CD4-positive, alpha-beta T cell (primary cell): ENCODE measurements at regions not wholly inside any gene's neighbourhood (a gene's known extent, or its start where the extent isn't known, plus 50 kb on each side); places are given as distances from the start of the nearest gene placed in this dataset.
"Not testable (repeated sequence)": the region's sequence is repeated elsewhere in the genome, so short reads cannot be mapped to it uniquely, and the experiment has no call there.

Experiments used
- ATAC-seq: fragments of 200-7000 bp; cut with Tn5 transposase; one replicate; pipeline ENCODE4 v1.10.0; 2022; ENCODE audit warnings: mild to moderate bottlenecking; ENCODE audit not compliant: poor library complexity
- CTCF ChIA-PET: fragments of 350-600 bp; sonication (Branson Sonifier 250); formaldehyde crosslinking; loops from one replicate; lab custom pipeline; 2021; ENCODE audit warnings: antibody characterized with exemption, inconsistent platforms; lab: Charles Lee
- POLR2A ChIA-PET: fragments of 350-600 bp; sonication (Branson Sonifier 250); formaldehyde crosslinking; loops from one replicate; lab custom pipeline; 2021; ENCODE audit warnings: antibody characterized with exemption, inconsistent platforms; lab: Charles Lee
- DNase-seq, 14 experiments: peaks; one replicate each; pipeline ENCODE4 v3.0.0-alpha.2; 2013 to 2020; ENCODE audit warnings: mixed read lengths in 2 of 14
- H3K27ac ChIP-seq, 2 donors: one replicate each; pipeline versions ENCODE4 v1.5.1 to v1.7.0; 2013; ENCODE audit warnings: low read length in 2 of 2, low read depth in 1 of 2, mild to moderate bottlenecking in 1 of 2
- H3K27me3 ChIP-seq, 2 experiments: 1 replicate in 1 of 2; 2 replicates in 1 of 2; pipeline versions ENCODE4 v1.6.1 to v1.7.0; 2013; ENCODE audit warnings: low read length in 2 of 2, control low read depth in 1 of 2, mild to moderate bottlenecking in 1 of 2, moderate library complexity in 1 of 2; ENCODE audit not compliant: insufficient read depth in 2 of 2, control insufficient read depth in 1 of 2
- H3K36me3 ChIP-seq: one replicate; pipeline ENCODE4 v1.6.1; 2013; ENCODE audit warnings: low read length, control low read depth; ENCODE audit not compliant: insufficient read depth
- H3K4me1 ChIP-seq: one replicate; pipeline ENCODE4 v1.6.1; 2013; ENCODE audit warnings: low read length, control low read depth; ENCODE audit not compliant: insufficient read depth
- H3K4me3 ChIP-seq: one replicate; pipeline ENCODE4 v1.5.1; 2013; ENCODE audit warnings: mild to moderate bottlenecking, low read length, moderate library complexity
- H3K9me3 ChIP-seq, 2 experiments: 1 replicate in 1 of 2; 2 replicates in 1 of 2; pipeline versions ENCODE4 v1.6.1 to v1.7.0; 2013; ENCODE audit warnings: low read length in 2 of 2, mild to moderate bottlenecking in 2 of 2, control low read depth in 1 of 2, moderate library complexity in 1 of 2; ENCODE audit not compliant: control insufficient read depth in 1 of 2, insufficient read depth in 1 of 2
- H3K27ac Mint-ChIP-seq: one replicate; pipeline ENCODE4 v1.8.0; 2020; ENCODE audit warnings: mixed read lengths
- H3K27me3 Mint-ChIP-seq: one replicate; pipeline ENCODE4 v1.8.0; 2021; ENCODE audit warnings: mixed read lengths
- H3K36me3 Mint-ChIP-seq: one replicate; pipeline ENCODE4 v1.8.0; 2021; ENCODE audit warnings: low read depth, mixed read lengths
- H3K4me1 Mint-ChIP-seq: one replicate; pipeline ENCODE4 v1.8.0; 2021; ENCODE audit warnings: low read depth, mixed read lengths
- H3K4me3 Mint-ChIP-seq: one replicate; pipeline ENCODE4 v1.8.0; 2020; ENCODE audit warnings: mild to moderate bottlenecking, mixed read lengths
- H3K9me3 Mint-ChIP-seq: one replicate; pipeline ENCODE4 v1.8.0; 2020; ENCODE audit warnings: mixed read lengths
- CTCF ChIP-seq: fragments of 200-600 bp; IDR thresholded peaks from one replicate; pipeline ENCODE4 v1.8.0; 2022; ENCODE audit warnings: antibody characterized with exemption, mild to moderate bottlenecking
- intact Hi-C, 2 experiments: fragments of 100-400 bp; cut with DNase I in 1 of 2; cut with micrococcal nuclease in 1 of 2; formaldehyde crosslinking; loops; one replicate each; pipeline versions ENCODE4 v1.15.1 to v1.9.0; 2023 to 2025; cut with DNase I, micrococcal nuclease

- H3K36me3 ChIP-seq, H3K27ac ChIP-seq, H3K27me3 ChIP-seq, H3K4me1 Mint-ChIP-seq, H3K36me3 Mint-ChIP-seq, H3K4me3 Mint-ChIP-seq, DNase-seq, CTCF ChIA-PET, ATAC-seq, H3K4me1 ChIP-seq, POLR2A ChIA-PET, H3K9me3 Mint-ChIP-seq, H3K4me3 ChIP-seq, H3K27ac Mint-ChIP-seq, intact Hi-C loops, H3K9me3 ChIP-seq: not testable (repeated sequence)
- peaks cover 31% of the 10 kb centered on the region for H3K27me3 Mint-ChIP-seq
These were observed 128.1 kb downstream of the ADRA2C start for GRCh38 chr4:3894086-3894959.

- peaks cover 28% of the 10 kb centered on the region for H3K27me3 Mint-ChIP-seq
- no peak overlapping the region for H3K4me3 Mint-ChIP-seq
- ChIA-PET POLR2A (no interaction called here), CTCF (no interaction called here)
- Histone ChIP-seq H3K4me3 (no peak overlapping the region), H3K27me3 (no peaks in the 10 kb centered on the region), H3K4me1 (no peaks in the 10 kb centered on the region), H3K9me3 (peaks cover 0 to 4% of the 10 kb centered on the region in 2 experiments), H3K36me3 (no peaks in the 10 kb centered on the region), H3K27ac (no peak overlapping the region)
- intact Hi-C loops = no loop called here
- no peak for TF ChIP-seq CTCF
- DNase-seq (no peak), ATAC-seq (no peak)
- H3K27ac Mint-ChIP-seq = no peak overlapping the region
- peaks cover 4% of the 10 kb centered on the region for H3K9me3 Mint-ChIP-seq
- no peaks in the 10 kb centered on the region for H3K4me1 Mint-ChIP-seq
- H3K36me3 Mint-ChIP-seq = no peaks in the 10 kb centered on the region
These were observed 130.3 kb downstream of the ADRA2C start for GRCh38 chr4:3896441-3896840.

GRCh38 chr4:3896871-3897578, 130.8 kb downstream of the ADRA2C start:
- H3K9me3 ChIP-seq, H3K27ac ChIP-seq, DNase-seq, H3K27me3 ChIP-seq, H3K4me1 ChIP-seq, H3K27ac Mint-ChIP-seq, intact Hi-C loops, H3K4me3 Mint-ChIP-seq, H3K4me1 Mint-ChIP-seq, ATAC-seq, H3K36me3 ChIP-seq, H3K9me3 Mint-ChIP-seq, POLR2A ChIA-PET, H3K36me3 Mint-ChIP-seq, H3K4me3 ChIP-seq, CTCF ChIA-PET: not testable (repeated sequence)
- peaks cover 31% of the 10 kb centered on the region for H3K27me3 Mint-ChIP-seq

- peaks cover 0 to 4% of the 10 kb centered on the region in 2 experiments for H3K9me3 ChIP-seq
- Mint-ChIP-seq H3K36me3 (no peaks in the 10 kb centered on the region), H3K4me1 (no peaks in the 10 kb centered on the region), H3K27me3 (peaks cover 30% of the 10 kb centered on the region), H3K9me3 (peaks cover 4% of the 10 kb centered on the region), H3K27ac (no peak overlapping the region), H3K4me3 (no peak overlapping the region)
- no peaks in the 10 kb centered on the region for H3K4me1 ChIP-seq
- intact Hi-C loops = no loop called here
- H3K4me3 ChIP-seq = no peak overlapping the region
- no peak for DNase-seq
- no peak overlapping the region for H3K27ac ChIP-seq
- ATAC-seq = no peak
- POLR2A ChIA-PET = no interaction called here
- H3K36me3 ChIP-seq = no peaks in the 10 kb centered on the region
- CTCF ChIA-PET = no interaction called here
- no peaks in the 10 kb centered on the region for H3K27me3 ChIP-seq
- no peak for TF ChIP-seq CTCF
These were observed 131.9 kb downstream of the ADRA2C start for GRCh38 chr4:3898098-3898497.

- H3K27ac Mint-ChIP-seq, POLR2A ChIA-PET, CTCF ChIA-PET, H3K9me3 Mint-ChIP-seq, H3K27ac ChIP-seq, H3K36me3 ChIP-seq, DNase-seq, intact Hi-C loops, H3K4me1 ChIP-seq, H3K4me3 ChIP-seq, H3K27me3 ChIP-seq, ATAC-seq, H3K9me3 ChIP-seq, H3K36me3 Mint-ChIP-seq, H3K4me3 Mint-ChIP-seq, H3K4me1 Mint-ChIP-seq: not testable (repeated sequence)
- peaks cover 30% of the 10 kb centered on the region for H3K27me3 Mint-ChIP-seq
These were observed 132.7 kb downstream of the ADRA2C start for GRCh38 chr4:3898928-3899327.
